OCI-LY1 (cell line): ENCODE measurements at regions not wholly inside any gene's neighbourhood (a gene's known extent, or its start where the extent isn't known, plus 50 kb on each side); places are given as distances from the start of the nearest gene placed in this dataset.
"Not testable (repeated sequence)": the region's sequence is repeated elsewhere in the genome, so short reads cannot be mapped to it uniquely, and the experiment has no call there.

Experiments
- H2AFZ ChIP-seq: fragments of 200-600 bp; sonication (generic), shearing (Covaris generic); 2 replicates; pipeline ENCODE4 v1.6.0; 2014; ENCODE audit warnings: antibody characterized with exemption, mild to moderate bottlenecking, low read length
- H3F3A ChIP-seq: fragments of 200-600 bp; sonication (generic), shearing (Covaris generic); 2 replicates; pipeline ENCODE4 v1.6.0; 2014; ENCODE audit warnings: mild to moderate bottlenecking, antibody characterized with exemption, low read length, moderate library complexity; ENCODE audit not compliant: insufficient read depth
- H3K27ac ChIP-seq: fragments of 200-600 bp; sonication (generic); 2 replicates; pipeline ENCODE4 v1.5.1; 2014; ENCODE audit warnings: low read length, mixed run types, mild to moderate bottlenecking, low read depth; ENCODE audit not compliant: poor library complexity, severe bottlenecking
- H3K27me3 ChIP-seq: fragments of 200-600 bp; sonication (generic); 2 replicates; pipeline ENCODE4 v1.6.0; 2014; ENCODE audit warnings: antibody characterized with exemption, mild to moderate bottlenecking, low read length, moderate library complexity; ENCODE audit not compliant: insufficient read depth
- H3K36me3 ChIP-seq: fragments of 200-600 bp; sonication (generic); 2 replicates; pipeline ENCODE4 v1.6.1; 2014; ENCODE audit warnings: mild to moderate bottlenecking, antibody characterized with exemption, low read length, moderate library complexity, mixed read lengths; ENCODE audit not compliant: insufficient read depth
- H3K4me1 ChIP-seq: fragments of 200-600 bp; sonication (generic); 2 replicates; pipeline ENCODE4 v1.5.1; 2014; ENCODE audit warnings: mild to moderate bottlenecking, low read length, moderate library complexity; ENCODE audit not compliant: insufficient read depth, severe bottlenecking
- H3K4me2 ChIP-seq: fragments of 200-600 bp; sonication (generic), shearing (Covaris generic); 2 replicates; pipeline ENCODE4 v1.6.1; 2014; ENCODE audit warnings: low read length
- H3K4me3 ChIP-seq: fragments of 200-600 bp; sonication (generic); 2 replicates; pipeline ENCODE4 v1.5.1; 2014; ENCODE audit warnings: low read length, low read depth, mild to moderate bottlenecking, mixed read lengths; ENCODE audit not compliant: poor library complexity, severe bottlenecking
- H3K79me2 ChIP-seq: fragments of 200-600 bp; shearing (Covaris generic); 2 replicates; pipeline ENCODE4 v1.6.1; 2016; ENCODE audit warnings: mixed run types, low read length, mixed read lengths; ENCODE audit not compliant: insufficient read depth
- H3K9ac ChIP-seq: fragments of 200-600 bp; sonication (generic), shearing (Covaris generic); 2 replicates; pipeline ENCODE4 v1.6.1; 2014; ENCODE audit warnings: mild to moderate bottlenecking, low read length, mixed read lengths
- H3K9me2 ChIP-seq: fragments of 200-600 bp; sonication (generic), shearing (Covaris generic); 2 replicates; pipeline ENCODE4 v1.6.1; 2014; ENCODE audit warnings: low read depth, mild to moderate bottlenecking, low read length, mixed read lengths
- H3K9me3 ChIP-seq: fragments of 200-600 bp; shearing (Covaris generic); 2 replicates; pipeline ENCODE4 v1.6.1; 2014; ENCODE audit warnings: low read length, mixed read lengths
- H4K20me1 ChIP-seq: fragments of 200-600 bp; sonication (generic), shearing (Covaris generic); 2 replicates; pipeline ENCODE4 v1.6.0; 2016; ENCODE audit warnings: mild to moderate bottlenecking, low read length; ENCODE audit not compliant: insufficient read depth
- EZH2 ChIP-seq: fragments of 200-600 bp; sonication (generic), shearing (Covaris generic); IDR thresholded peaks from 2 replicates; pipeline ENCODE4 v1.8.0; 2017; ENCODE audit warnings: borderline replicate concordance, mixed run types, mild to moderate bottlenecking, antibody characterized with exemption, low read length, moderate library complexity, mixed read lengths
- TF ChIP-seq, protein P1 (sequence below): fragments of 200-600 bp; sonication (generic), shearing (Covaris generic); IDR thresholded peaks from 2 replicates; pipeline ENCODE4 v1.5.1; 2017; ENCODE audit warnings: mild to moderate bottlenecking, antibody characterized with exemption, low read length, moderate library complexity, mixed read lengths

DNA sequence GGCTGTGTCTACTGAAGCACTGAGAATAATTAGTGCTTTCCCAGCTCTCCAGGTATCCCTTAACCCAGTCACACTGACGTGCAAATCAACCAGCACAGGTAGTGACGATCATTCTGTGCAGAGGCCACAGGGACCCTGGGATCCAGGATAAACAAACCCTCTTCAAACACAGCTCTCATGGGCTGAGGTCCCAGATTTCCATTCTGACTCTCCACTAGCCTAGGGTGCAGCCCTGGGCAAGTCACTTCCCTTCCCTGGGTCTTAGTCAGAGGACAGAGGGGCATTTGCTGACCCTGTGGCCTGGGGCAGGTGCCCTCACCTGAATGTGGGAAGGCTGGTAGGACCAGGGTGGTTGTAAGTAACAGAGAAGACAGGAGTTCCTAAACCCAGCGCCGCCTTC lies 724.7 kb downstream of the MATN1 start:
- H3K27me3 ChIP-seq: no peaks in the 10 kb centered on the region
- H4K20me1 ChIP-seq: no peaks in the 10 kb centered on the region
- H3K27ac ChIP-seq: no peak overlapping the region

DNA sequence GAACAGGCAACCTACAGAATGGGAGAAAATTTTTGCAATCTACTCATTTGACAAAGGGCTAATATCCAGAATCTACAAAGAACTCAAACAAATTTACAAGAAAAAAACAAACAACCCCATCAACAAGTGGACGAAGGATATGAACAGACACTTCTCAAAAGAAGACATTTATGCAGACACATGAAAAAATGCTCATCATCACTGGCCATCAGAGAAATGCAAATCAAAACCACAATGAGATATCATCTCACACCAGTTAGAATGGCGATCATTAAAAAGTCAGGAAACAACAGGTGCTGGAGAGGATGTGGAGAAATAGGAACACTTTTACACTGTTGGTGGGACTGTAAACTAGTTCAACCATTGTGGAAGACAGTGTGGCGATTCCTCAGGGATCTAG lies 725.6 kb downstream of the MATN1 start:
- H3K4me2 ChIP-seq, H3K36me3 ChIP-seq, H4K20me1 ChIP-seq, H3K4me1 ChIP-seq, H3K9ac ChIP-seq, H3K79me2 ChIP-seq, H3K4me3 ChIP-seq, H3K9me2 ChIP-seq, H2AFZ ChIP-seq, H3K9me3 ChIP-seq, H3K27ac ChIP-seq, H3F3A ChIP-seq, H3K27me3 ChIP-seq: not testable (repeated sequence)

More for the DNA sequence above, 724.7 kb downstream of the MATN1 start:
- H3K9me2 ChIP-seq: no peaks in the 10 kb centered on the region
- no peak overlapping the region for H3K4me2 ChIP-seq
- no peak overlapping the region for H3K4me3 ChIP-seq
- H2AFZ ChIP-seq: no peak overlapping the region
- no peaks in the 10 kb centered on the region for H3K4me1 ChIP-seq
- no peak overlapping the region for H3K9ac ChIP-seq
- no peaks in the 10 kb centered on the region for H3K79me2 ChIP-seq
- no peaks in the 10 kb centered on the region for H3K36me3 ChIP-seq
- H3K9me3 ChIP-seq: 0 out of 2 replicates have a peak, but pooled peaks cover 3% of the 10 kb centered on the region
- H3F3A ChIP-seq: no peaks in the 10 kb centered on the region
- TF ChIP-seq EZH2: no peak
- TF ChIP-seq, protein P1, sequence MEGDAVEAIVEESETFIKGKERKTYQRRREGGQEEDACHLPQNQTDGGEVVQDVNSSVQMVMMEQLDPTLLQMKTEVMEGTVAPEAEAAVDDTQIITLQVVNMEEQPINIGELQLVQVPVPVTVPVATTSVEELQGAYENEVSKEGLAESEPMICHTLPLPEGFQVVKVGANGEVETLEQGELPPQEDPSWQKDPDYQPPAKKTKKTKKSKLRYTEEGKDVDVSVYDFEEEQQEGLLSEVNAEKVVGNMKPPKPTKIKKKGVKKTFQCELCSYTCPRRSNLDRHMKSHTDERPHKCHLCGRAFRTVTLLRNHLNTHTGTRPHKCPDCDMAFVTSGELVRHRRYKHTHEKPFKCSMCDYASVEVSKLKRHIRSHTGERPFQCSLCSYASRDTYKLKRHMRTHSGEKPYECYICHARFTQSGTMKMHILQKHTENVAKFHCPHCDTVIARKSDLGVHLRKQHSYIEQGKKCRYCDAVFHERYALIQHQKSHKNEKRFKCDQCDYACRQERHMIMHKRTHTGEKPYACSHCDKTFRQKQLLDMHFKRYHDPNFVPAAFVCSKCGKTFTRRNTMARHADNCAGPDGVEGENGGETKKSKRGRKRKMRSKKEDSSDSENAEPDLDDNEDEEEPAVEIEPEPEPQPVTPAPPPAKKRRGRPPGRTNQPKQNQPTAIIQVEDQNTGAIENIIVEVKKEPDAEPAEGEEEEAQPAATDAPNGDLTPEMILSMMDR: no peak

GRCh38 chr1:29993950-29994349 lies 729.4 kb downstream of the MATN1 start:
- Histone ChIP-seq H4K20me1 (no peaks in the 10 kb centered on the region), H3K27ac (no peak overlapping the region), H3K9me2 (no peaks in the 10 kb centered on the region), H3K9ac (no peak overlapping the region), H3K4me1 (no peaks in the 10 kb centered on the region), H3K4me3 (no peak overlapping the region), H2AFZ (no peak overlapping the region), H3K27me3 (no peaks in the 10 kb centered on the region), H3F3A (no peaks in the 10 kb centered on the region), H3K79me2 (no peaks in the 10 kb centered on the region), H3K36me3 (no peaks in the 10 kb centered on the region), H3K4me2 (no peak overlapping the region), H3K9me3 (peaks cover 3% of the 10 kb centered on the region; the same call in 1 of the 2 replicates)
- TF ChIP-seq, protein P1: no peak
- TF ChIP-seq EZH2: no peak

GRCh38 chr1:29991815-29992214 lies 731.6 kb downstream of the MATN1 start:
- H4K20me1 ChIP-seq: no peaks in the 10 kb centered on the region
- H3K9ac ChIP-seq: no peak overlapping the region
- no peak overlapping the region for H3K4me2 ChIP-seq
- H3K79me2 ChIP-seq: no peaks in the 10 kb centered on the region
- peaks cover 3% of the 10 kb centered on the region; the same call in 1 of the 2 replicates for H3K9me3 ChIP-seq
- H3K4me1 ChIP-seq: no peaks in the 10 kb centered on the region
- no peaks in the 10 kb centered on the region for H3K27me3 ChIP-seq
- H3K27ac ChIP-seq: no peak overlapping the region
- TF ChIP-seq, protein P1: no peak
- TF ChIP-seq EZH2: no peak
- no peak overlapping the region for H3K4me3 ChIP-seq
- no peak overlapping the region for H2AFZ ChIP-seq
- H3K36me3 ChIP-seq: no peaks in the 10 kb centered on the region
- H3F3A ChIP-seq: no peaks in the 10 kb centered on the region
- H3K9me2 ChIP-seq: no peaks in the 10 kb centered on the region
